T-helper 1 cell treated with Interleukin-12 subunit alpha and Interleukin-12 subunit beta and Interleukin-4 antibody, amounts not matched to agents 30 μg/mL and 1 μg/mL, for 36 hours (primary cell): ENCODE measurements at regions not wholly inside any gene's neighbourhood (a gene's known extent, or its start where the extent isn't known, plus 50 kb on each side); places are given as distances from the start of the nearest gene placed in this dataset.

Experiments used
- H3K27ac Mint-ChIP-seq: one replicate; pipeline ENCODE4 v1.8.0; 2021; ENCODE audit warnings: mild to moderate bottlenecking, mixed read lengths
- H3K27me3 Mint-ChIP-seq: one replicate; pipeline ENCODE4 v1.8.0; 2021; ENCODE audit warnings: low read depth, mixed read lengths
- H3K36me3 Mint-ChIP-seq: one replicate; pipeline ENCODE4 v1.8.0; 2021; ENCODE audit warnings: low read depth, mixed read lengths
- H3K4me1 Mint-ChIP-seq: one replicate; pipeline ENCODE4 v1.8.0; 2021; ENCODE audit warnings: low read depth, mixed read lengths
- H3K4me3 Mint-ChIP-seq: one replicate; pipeline ENCODE4 v1.8.0; 2021; ENCODE audit warnings: mild to moderate bottlenecking, moderate library complexity, mixed read lengths
- H3K9me3 Mint-ChIP-seq: one replicate; pipeline ENCODE4 v1.8.0; 2021; ENCODE audit warnings: mixed read lengths

DNA sequence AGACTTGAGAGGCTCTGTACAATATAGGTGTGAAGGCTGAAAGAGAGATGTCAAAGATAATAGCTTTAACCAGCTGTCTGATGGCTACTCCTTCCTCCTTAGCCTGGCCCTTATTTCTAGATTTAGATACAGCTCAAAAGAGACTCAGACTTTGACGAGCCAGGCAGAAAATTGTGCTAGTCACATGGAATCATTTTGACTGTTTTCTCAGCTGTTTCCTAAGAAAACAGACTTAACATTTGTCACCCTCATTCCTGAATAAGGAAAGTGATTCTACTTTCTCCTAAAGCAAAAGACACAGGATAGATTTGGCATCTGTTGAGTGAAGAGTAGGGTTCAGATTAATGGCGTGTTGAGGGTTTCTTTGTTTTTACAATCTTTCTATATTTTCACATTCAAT, 340.7 kb downstream of the DHX15 start:
- no peaks in the 10 kb centered on the region for H3K36me3 Mint-ChIP-seq
- H3K9me3 Mint-ChIP-seq: no peaks in the 10 kb centered on the region
- no peak overlapping the region for H3K27ac Mint-ChIP-seq
- H3K4me3 Mint-ChIP-seq: no peak overlapping the region
- H3K4me1 Mint-ChIP-seq: no peaks in the 10 kb centered on the region
- H3K27me3 Mint-ChIP-seq: no peaks in the 10 kb centered on the region

DNA sequence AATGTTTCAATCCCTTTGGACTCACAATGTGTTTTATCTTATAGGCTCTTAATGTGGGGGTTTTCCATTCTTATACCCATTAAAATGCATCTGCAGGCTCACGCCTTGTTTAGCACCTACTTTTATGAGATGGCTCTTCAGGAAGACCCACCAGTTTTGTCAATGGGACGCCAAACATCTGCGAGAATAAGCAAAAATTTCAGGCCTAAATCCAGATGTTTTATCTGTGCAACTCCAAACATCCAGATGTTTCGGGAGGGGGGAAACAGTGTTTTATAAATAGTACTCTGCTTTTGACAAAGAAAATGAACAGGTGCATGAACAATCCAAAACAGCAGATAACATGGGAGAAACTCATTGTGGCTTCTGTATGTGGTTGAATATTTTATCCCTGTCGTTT, 342.8 kb downstream of the DHX15 start:
- Mint-ChIP-seq H3K36me3 (no peaks in the 10 kb centered on the region), H3K27me3 (no peaks in the 10 kb centered on the region), H3K4me3 (no peak overlapping the region), H3K9me3 (no peaks in the 10 kb centered on the region), H3K27ac (no peak overlapping the region), H3K4me1 (no peaks in the 10 kb centered on the region)

DNA sequence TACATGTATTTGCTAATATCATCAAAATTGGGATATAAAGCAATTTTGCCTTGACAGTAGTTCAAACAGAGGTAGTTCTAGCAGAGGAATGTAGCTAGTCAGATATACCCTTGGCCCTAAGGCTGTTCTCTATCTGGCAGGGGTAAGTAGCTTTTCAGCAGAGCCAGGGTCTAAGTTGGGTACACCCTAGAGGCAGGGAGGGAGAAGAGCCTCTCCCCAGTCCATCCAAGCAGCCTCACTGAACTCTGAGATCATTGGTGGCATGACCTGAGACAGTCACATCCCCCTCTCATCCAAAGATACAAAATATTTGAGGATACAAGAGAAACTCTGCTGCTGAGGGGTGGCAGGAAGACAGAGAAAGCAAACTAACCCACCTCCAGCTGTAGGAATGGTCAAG, 343.7 kb downstream of the DHX15 start:
- Mint-ChIP-seq H3K27me3 (no peaks in the 10 kb centered on the region), H3K36me3 (no peaks in the 10 kb centered on the region), H3K4me3 (no peak overlapping the region), H3K4me1 (no peaks in the 10 kb centered on the region), H3K27ac (no peak overlapping the region), H3K9me3 (no peaks in the 10 kb centered on the region)

DNA sequence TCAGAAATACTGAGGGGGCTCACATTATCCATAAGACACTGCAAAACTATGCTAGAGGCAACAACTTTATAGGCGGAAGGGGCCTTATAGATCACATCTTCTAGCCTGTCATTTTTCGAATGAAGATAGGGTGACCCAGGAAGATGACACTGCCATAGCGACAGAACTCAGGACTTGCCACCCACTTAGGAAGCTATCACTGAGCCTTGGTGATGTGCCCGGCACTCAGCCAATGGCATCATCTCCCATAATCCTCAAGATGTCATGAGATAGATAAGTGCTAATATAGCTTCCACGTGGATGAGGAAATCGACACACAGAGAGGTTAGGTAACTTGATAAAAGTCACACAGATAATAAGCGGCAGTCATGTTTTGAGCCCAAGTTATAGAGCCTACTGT, 346.6 kb downstream of the DHX15 start:
- Mint-ChIP-seq H3K4me1 (no peaks in the 10 kb centered on the region), H3K36me3 (no peaks in the 10 kb centered on the region), H3K27ac (no peak overlapping the region), H3K27me3 (no peaks in the 10 kb centered on the region), H3K4me3 (no peak overlapping the region), H3K9me3 (no peaks in the 10 kb centered on the region)

DNA sequence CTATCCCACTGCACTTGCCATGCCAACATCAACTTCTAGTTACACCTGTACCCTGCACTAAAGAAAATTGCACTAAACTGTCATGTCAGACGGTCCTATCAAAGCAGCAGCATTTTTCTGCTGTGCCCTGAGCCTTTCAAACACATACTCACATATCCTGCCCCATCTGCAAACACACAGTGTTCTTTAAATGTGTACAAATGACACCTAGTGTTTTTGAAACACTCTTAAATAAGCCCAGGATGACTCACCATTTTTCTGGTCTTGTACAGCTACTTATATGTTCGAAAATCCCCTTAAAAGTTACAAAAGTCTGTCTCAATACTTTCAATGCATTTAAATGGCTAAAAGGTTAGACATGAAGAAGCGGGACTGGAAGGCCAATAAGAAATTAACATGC, 346.7 kb upstream of the PPARGC1A start:
- H3K4me1 Mint-ChIP-seq: no peaks in the 10 kb centered on the region
- no peak overlapping the region for H3K4me3 Mint-ChIP-seq
- no peaks in the 10 kb centered on the region for H3K27me3 Mint-ChIP-seq
- H3K36me3 Mint-ChIP-seq: no peaks in the 10 kb centered on the region
- H3K9me3 Mint-ChIP-seq: no peaks in the 10 kb centered on the region
- no peak overlapping the region for H3K27ac Mint-ChIP-seq

DNA sequence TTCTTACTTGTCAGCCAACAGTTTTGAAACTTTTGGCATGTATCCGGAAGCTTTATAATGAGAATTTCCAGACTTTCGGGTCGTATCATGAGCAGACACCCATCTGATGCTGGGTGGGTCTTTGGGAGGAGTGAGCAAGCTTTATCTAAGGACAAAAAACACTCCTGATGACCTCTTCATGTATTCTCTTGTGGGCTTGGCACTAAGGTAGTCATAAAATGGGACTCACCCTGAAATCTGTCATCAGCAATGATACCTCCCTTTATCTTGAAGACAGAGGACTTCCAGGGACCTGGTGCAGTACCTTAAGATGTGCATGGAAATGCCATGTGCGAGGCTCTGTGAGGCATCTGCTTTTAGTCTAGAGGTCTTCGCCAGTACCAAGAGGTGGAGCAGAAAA, 346.3 kb upstream of the PPARGC1A start:
- Mint-ChIP-seq H3K9me3 (no peaks in the 10 kb centered on the region), H3K27me3 (no peaks in the 10 kb centered on the region), H3K36me3 (no peaks in the 10 kb centered on the region), H3K27ac (no peak overlapping the region), H3K4me3 (no peak overlapping the region), H3K4me1 (no peaks in the 10 kb centered on the region)

DNA sequence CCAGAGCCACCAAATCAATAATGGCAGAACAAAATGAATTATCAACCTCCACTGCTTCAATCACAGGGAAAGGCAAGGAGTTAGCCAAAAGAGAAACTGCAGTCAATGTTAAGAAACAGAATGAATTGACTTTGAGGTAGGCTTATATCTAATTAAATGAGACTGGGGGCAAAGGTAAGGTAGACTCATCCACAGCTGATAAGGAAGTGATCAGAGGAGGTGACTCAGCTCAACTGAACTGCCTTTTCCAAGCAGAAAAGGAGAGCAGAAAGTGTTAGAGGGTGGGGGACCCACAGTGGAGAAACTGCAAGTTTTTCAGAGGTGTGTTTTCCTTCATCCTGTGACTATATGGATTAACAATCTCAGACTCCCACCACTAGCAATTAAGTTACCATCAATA, 345.8 kb upstream of the PPARGC1A start:
- Mint-ChIP-seq H3K9me3 (no peaks in the 10 kb centered on the region), H3K4me3 (no peak overlapping the region), H3K27me3 (no peaks in the 10 kb centered on the region), H3K36me3 (no peaks in the 10 kb centered on the region), H3K27ac (no peak overlapping the region), H3K4me1 (no peaks in the 10 kb centered on the region)

DNA sequence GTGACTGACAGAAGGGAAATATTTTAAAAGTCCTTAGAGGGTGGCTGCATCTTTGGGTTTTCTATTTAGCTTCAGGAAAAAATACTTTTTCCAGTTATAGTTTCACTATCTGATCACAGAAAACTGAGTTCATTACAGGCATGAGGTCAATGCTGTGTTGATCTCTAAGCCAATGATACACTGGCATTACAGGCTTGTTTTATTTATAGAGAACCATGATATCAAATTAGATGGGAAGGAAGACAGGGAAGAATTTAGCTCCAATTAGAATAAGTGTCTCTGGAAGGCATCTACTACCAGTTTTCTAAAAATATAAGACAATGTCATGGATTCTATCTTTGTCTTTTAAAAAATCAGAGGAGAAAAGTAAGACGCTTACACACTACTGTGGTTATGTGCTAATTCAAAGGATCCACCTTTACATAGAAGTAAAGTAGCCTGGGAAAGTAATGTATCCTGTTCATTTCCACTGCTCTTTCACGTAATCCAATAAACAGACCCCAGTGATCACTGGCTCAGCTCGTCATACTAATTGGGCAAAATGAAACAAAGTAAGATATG, 344.5 kb upstream of the PPARGC1A start:
- Mint-ChIP-seq H3K27me3 (no peaks in the 10 kb centered on the region), H3K36me3 (no peaks in the 10 kb centered on the region), H3K4me3 (no peak overlapping the region), H3K9me3 (no peaks in the 10 kb centered on the region), H3K4me1 (no peaks in the 10 kb centered on the region), H3K27ac (no peak overlapping the region)

DNA sequence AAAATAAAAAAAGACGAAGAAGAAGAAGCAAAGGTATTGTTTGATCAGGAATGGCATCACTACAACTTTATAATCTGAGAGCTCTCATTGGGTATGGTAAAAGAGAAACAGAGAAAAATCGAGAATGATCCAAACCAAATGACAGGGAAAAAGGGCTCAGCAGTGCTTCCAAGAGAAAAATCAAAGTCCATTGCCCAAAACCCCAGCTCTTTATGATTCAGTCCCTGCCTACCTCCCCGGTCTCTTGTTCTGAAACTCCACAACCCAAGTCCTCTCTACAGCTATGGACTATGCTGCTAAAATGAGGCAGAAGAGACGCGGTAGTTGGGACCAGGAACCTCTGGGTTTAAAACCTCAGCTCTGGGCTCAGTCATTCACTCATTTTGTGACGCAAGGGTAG, 341.1 kb upstream of the PPARGC1A start:
- no peaks in the 10 kb centered on the region for H3K9me3 Mint-ChIP-seq
- no peak overlapping the region for H3K4me3 Mint-ChIP-seq

DNA sequence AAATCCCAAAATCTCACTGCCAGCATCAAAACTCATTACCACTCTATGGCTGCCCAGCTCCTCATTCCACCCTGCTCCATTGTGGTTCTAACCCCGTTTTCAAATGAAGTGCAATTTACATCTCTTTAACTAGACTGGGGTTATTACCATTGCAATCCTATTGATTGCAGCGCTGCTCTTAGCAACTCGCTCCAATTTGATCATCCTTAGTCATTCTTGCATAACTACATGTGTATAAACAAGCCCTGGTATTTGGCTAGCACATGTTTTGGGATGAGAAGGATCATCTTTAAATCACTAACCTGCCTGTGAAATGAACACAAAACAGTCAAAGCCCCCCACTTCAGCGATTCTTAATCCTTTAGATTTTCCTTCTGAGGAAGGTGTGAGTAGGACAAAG, 340.1 kb upstream of the PPARGC1A start:
- Mint-ChIP-seq H3K36me3 (no peaks in the 10 kb centered on the region), H3K27me3 (no peaks in the 10 kb centered on the region), H3K9me3 (no peaks in the 10 kb centered on the region), H3K4me3 (no peak overlapping the region), H3K27ac (no peak overlapping the region), H3K4me1 (no peaks in the 10 kb centered on the region)

More for the DNA sequence above, 341.1 kb upstream of the PPARGC1A start:
- Mint-ChIP-seq H3K4me1 (no peaks in the 10 kb centered on the region), H3K27ac (no peak overlapping the region), H3K36me3 (no peaks in the 10 kb centered on the region), H3K27me3 (no peaks in the 10 kb centered on the region)

DNA sequence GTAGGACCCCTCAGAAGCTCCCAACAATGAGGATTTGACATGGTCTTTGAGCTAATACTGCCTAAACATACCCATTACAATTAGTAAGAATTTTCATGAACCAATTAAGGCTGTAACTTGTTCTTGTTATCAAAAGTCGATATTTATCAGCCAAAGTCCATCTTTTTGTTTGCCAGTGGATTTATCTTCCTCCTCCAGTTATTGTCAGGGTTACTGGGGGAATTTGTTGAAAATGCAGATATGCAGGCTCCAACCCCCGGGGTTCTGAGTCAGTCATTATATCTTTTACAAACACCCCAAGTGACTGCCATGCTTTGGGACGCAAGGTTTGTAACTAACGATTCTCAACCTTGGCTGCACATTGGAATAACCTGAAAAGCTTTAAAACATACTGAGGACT, 338.8 kb upstream of the PPARGC1A start:
- Mint-ChIP-seq H3K27ac (no peak overlapping the region), H3K36me3 (no peaks in the 10 kb centered on the region), H3K4me3 (no peak overlapping the region), H3K4me1 (no peaks in the 10 kb centered on the region), H3K27me3 (no peaks in the 10 kb centered on the region), H3K9me3 (peaks cover 5% of the 10 kb centered on the region)

DNA sequence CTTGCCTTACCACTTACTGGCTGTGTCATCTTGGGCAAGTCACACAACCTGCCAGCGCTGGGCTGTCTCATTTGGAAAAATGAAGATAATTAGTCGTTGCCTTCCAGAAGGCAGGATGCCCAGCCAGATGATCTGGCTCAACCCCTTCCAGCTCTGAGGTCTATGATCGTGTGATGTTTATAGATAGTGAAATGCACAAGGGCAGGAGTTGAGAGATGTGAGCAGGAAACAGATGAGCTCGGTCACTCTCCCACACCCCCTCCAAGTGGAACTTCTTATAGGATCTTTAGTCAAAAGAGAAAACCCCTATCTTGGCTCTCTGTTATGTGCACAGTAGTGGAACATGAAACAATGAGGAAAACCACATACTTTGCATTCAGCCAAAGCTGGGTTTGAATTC, 336.8 kb upstream of the PPARGC1A start:
- no peak overlapping the region for H3K27ac Mint-ChIP-seq
- H3K9me3 Mint-ChIP-seq: peaks cover 5% of the 10 kb centered on the region
- H3K4me3 Mint-ChIP-seq: no peak overlapping the region
- H3K4me1 Mint-ChIP-seq: no peaks in the 10 kb centered on the region
- no peaks in the 10 kb centered on the region for H3K27me3 Mint-ChIP-seq
- H3K36me3 Mint-ChIP-seq: no peaks in the 10 kb centered on the region

DNA sequence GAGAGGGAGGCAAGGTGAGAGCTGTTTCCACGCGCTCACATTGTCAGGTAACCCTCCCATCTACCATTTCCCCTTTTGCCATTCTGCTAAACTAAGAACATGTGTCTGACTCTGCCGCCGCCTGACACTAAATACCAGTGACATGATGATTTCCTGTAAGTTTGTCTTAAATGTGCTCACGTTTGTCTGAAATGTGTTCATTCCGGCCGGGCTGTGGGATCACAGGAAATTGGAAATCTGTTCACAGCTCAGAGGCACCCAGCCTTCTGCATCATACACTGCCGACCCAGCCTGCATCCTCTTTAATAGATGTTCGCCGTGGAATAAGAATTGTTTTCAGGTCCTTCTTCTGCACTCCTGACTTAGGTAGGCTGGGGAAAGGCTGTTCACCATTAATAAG, 336.2 kb upstream of the PPARGC1A start:
- no peaks in the 10 kb centered on the region for H3K36me3 Mint-ChIP-seq
- H3K9me3 Mint-ChIP-seq: peaks cover 5% of the 10 kb centered on the region
- no peak overlapping the region for H3K4me3 Mint-ChIP-seq
- no peaks in the 10 kb centered on the region for H3K4me1 Mint-ChIP-seq
- no peak overlapping the region for H3K27ac Mint-ChIP-seq
- H3K27me3 Mint-ChIP-seq: no peaks in the 10 kb centered on the region

DNA sequence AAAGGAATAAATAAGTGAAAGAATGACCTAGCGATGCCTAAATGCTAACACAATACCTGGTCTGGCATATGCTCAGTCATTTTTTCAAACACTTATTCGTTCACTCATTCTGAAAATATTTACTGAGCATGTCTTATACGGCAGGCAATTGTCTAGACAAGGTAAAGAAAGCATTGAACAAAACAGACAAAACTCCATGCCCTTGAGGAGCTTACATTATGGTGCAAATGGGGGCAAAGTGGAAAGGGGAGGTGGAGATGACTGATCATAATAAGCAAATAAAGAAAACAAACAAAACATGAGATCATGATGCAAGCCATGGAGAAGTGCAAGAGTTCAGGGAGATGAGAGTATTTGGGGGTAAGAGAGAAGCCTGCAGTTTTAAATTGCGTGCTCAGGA, 334.6 kb upstream of the PPARGC1A start:
- Mint-ChIP-seq H3K4me1 (no peaks in the 10 kb centered on the region), H3K4me3 (no peak overlapping the region), H3K36me3 (no peaks in the 10 kb centered on the region), H3K27ac (no peak overlapping the region), H3K27me3 (no peaks in the 10 kb centered on the region), H3K9me3 (peaks cover 5% of the 10 kb centered on the region)

DNA sequence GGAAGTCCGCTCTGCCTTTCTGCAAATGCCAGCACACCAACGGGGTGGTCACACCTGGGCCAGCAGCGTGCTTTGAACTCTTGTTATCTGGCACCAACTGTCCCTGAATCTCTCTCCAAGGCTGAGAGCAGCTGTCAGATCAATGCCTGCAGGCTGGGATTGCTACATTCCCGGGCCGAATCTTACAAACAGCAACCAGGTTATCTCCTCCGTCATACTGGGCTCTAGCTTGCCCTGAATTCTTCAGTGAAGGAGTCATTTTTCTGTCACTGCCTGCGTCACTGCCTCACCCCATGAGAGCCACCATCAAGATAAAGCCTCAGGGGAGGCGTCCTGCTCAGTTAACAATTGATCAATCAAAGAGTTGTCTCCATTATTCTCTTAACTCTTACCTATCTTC, 329.4 kb upstream of the PPARGC1A start:
- H3K27me3 Mint-ChIP-seq: no peaks in the 10 kb centered on the region
- no peaks in the 10 kb centered on the region for H3K36me3 Mint-ChIP-seq
- no peaks in the 10 kb centered on the region for H3K9me3 Mint-ChIP-seq
- H3K4me3 Mint-ChIP-seq: no peak overlapping the region
- H3K4me1 Mint-ChIP-seq: no peaks in the 10 kb centered on the region
- no peak overlapping the region for H3K27ac Mint-ChIP-seq

DNA sequence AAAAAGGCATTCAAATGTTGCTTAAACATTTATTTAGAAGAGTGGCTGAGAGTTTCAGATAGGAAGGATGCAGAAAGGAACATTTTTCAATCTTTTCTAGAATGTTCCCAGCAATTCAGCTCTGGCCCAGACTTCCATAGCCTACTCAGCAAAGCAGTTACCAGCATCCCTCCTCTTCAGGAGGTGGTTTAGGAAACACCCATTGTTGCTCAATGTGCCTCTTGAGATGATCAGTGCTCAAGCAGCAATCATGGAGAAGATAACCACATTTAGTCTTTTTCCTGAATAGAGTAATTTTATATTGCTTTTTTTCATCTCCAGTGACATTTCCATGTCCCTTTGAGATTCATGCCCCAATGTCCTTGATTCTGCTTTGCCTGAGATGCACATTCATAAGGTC, 328.7 kb upstream of the PPARGC1A start:
- no peaks in the 10 kb centered on the region for H3K27me3 Mint-ChIP-seq
- no peaks in the 10 kb centered on the region for H3K36me3 Mint-ChIP-seq
- no peaks in the 10 kb centered on the region for H3K9me3 Mint-ChIP-seq
- no peak overlapping the region for H3K27ac Mint-ChIP-seq
- H3K4me1 Mint-ChIP-seq: no peaks in the 10 kb centered on the region
- no peak overlapping the region for H3K4me3 Mint-ChIP-seq
